ENCODE measurements at regions not wholly inside any gene's neighbourhood (a gene's known extent, or its start where the extent isn't known, plus 50 kb on each side); places are given as distances from the start of the nearest gene placed in this dataset.

- DNase-seq, result no peak
Measured at GRCh38 chr6:146886587-146887446, 288.0 kb downstream of the ADGB start.

GRCh38 chr6:146887447-146888077 is 288.8 kb downstream of the ADGB start:
- DNase-seq, result no peak

GRCh38 chr6:146889303-146889702 is 290.5 kb downstream of the ADGB start:
- DNase-seq, result no peak

- no peak for DNase-seq
Measured at GRCh38 chr6:146890172-146890571, 291.4 kb downstream of the ADGB start.

- DNase-seq, result no peak
Measured at GRCh38 chr6:146890644-146891434, 292.1 kb downstream of the ADGB start.

GRCh38 chr6:146891615-146892265 is 293.0 kb downstream of the ADGB start:
- DNase-seq, result no peak

GRCh38 chr6:146892283-146892612 is 293.5 kb downstream of the ADGB start:
- no peak for DNase-seq

GRCh38 chr6:146892613-146893401 is 294.0 kb downstream of the ADGB start:
- DNase-seq, result no peak

GRCh38 chr6:146893690-146894089 is 294.9 kb downstream of the ADGB start:
- no peak for DNase-seq

GRCh38 chr6:146894624-146895023 is 295.9 kb downstream of the ADGB start:
- DNase-seq, result no peak

- DNase-seq, result no peak
Measured at GRCh38 chr6:146895101-146895771, 296.5 kb downstream of the ADGB start.

GRCh38 chr6:146895772-146896061 is 296.9 kb downstream of the ADGB start:
- DNase-seq, result no peak

- no peak for DNase-seq
Measured at GRCh38 chr6:146896062-146896813, 297.5 kb downstream of the ADGB start.

GRCh38 chr6:146896960-146897701 is 298.4 kb downstream of the ADGB start:
- no peak for DNase-seq

GRCh38 chr6:146898069-146898887 is 299.5 kb downstream of the ADGB start:
- DNase-seq, result no peak

GRCh38 chr6:146898888-146899227 is 300.1 kb downstream of the ADGB start:
- no peak for DNase-seq

- no peak for DNase-seq
Measured at GRCh38 chr6:146901940-146902816, 302.0 kb upstream of the STXBP5 start.

- DNase-seq, result no peak
Measured at GRCh38 chr6:146902846-146903245, 301.4 kb upstream of the STXBP5 start.
